Activated T-helper 9 cell treated with anti-CD3 and anti-CD28 coated beads, Interleukin-2, amount 50 U/mL, for 16 hours (primary cell): ENCODE measurements at regions not wholly inside any gene's neighbourhood (a gene's known extent, or its start where the extent isn't known, plus 50 kb on each side); places are given as distances from the start of the nearest gene placed in this dataset.
"Not testable (repeated sequence)": the region's sequence is repeated elsewhere in the genome, so short reads cannot be mapped to it uniquely, and the experiment has no call there.

ENCODE experiments used
- DNase-seq: peaks from one replicate; pipeline ENCODE4 v3.0.0-alpha.2; 2020; ENCODE audit warnings: low read depth

DNA sequence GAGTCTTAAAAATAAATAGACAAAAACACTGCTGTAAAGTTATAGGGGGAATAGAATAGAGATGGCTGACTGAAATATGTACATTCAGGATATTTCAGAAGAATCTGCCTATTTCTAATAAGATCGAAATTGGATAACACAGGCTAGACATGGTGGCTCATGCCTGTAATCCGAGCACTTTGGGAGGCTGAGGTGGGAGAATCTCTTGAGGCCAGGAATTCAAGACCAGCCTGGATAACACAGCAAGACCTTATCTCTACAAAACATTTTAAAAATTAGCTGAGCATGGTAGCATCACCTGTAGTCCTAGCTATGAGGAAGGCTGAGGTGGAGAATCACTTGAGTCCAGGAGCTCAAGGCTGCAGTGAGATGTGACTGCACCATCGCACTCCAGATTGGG, 146.6 kb upstream of the CCDC150 start:
- no peak for DNase-seq

DNA sequence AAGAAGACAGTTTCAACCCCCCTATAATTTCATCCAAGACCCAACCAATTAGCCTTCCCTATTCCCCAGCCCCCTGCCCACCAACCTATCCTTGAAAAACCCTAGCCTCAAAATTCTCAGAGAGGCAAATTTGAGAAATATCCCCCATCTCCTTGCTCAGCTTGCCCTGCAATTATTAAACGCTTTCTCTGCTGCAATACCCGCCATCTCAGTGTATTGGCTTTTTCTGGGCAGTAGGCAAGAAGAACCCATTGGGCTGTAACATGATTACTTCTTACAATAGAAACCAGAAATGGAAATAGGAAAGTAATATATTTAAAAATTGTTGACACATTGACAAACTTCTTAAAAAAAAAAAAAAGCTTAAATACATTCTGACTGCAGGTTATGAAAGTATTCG, 140.6 kb upstream of the CCDC150 start:
- no peak for DNase-seq

DNA sequence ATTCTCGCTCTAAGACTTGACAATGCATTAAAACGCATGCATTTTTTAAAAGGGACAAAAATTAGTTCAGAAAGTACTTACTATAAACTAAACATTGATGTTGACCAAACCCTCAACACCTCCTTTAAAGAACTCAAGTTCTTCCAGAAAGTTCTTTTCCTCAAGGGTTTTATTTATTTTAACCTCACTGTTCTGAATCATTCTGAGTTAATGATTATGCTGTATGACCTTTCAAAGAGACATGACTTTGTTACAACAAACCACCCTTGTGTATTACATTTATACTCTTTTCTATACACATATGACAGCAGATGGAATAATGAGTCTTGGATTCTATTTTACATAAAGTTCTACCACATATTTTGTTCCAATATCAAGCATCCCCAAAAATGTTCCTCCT, 139.8 kb upstream of the CCDC150 start:
- DNase-seq: no peak

DNA sequence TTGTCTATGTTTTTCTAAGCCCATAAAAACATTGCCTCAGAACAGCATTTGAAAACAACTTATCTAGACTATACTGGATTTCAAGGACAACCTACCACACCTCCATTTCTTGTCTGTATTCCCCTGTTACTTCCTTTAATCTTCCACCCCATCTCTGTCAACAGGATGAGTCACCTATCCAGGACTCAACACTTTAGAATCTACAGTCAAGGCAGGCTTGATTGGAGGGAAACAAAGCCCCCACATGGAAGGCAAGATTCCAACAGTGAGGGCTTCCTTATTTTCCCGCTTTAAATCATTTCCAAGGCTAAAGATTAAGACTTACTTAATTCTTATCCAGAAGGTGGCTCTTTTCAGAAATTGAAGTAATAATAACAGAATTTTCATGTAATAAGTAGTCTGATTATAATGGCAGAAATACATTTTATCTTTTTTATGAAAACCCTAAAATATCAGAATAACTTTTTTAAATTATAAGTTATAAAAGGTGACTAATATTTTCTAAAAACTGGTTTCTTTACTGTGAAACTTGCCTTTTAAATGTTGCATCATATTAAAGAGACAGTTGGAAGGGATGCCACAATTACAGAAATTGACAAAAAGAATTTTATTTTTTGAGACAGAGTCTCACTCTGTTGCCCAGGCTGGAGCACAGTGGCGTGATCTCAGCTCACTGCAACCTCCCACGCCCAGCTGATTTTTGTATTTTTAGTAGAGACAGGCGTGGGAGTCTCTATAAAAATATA, 138.7 kb upstream of the CCDC150 start:
- DNase-seq: no peak

DNA sequence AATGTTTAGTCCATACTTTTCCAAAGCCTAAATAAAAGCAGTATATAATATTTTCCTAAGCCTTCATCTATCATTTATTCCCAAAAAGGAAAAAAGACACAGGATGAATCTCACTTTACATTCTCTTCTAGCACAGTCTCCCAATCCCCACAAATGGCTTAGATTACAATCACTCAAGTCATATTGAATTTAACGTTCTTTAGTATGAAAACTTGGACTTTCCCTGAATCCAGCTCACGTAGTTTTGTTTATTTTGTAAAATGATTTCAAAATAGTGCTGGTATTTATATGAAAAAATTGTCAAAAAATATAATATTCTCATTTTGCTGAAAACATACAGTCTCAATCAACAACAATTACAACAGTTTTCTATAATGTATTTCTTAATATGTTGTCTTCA, 137.7 kb upstream of the CCDC150 start:
- no peak for DNase-seq

DNA sequence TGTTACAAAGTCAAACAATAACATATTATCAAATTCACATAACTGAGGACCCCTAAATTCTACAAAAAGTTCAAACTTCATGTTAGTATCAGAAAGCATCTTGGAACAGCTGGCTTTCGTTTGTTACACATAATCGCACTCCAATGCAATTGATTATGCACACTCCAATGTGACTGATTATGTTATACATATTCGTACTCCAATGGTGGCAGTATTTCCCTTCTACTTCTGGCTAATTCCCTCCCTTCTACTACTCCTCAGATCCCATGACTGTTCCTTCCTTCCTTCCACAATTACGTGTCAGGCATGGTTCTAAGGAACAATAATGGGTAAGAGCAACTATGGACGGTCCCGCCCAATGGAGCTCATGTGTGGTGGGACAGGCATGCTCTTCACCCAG, 137.1 kb upstream of the CCDC150 start:
- no peak for DNase-seq

DNA sequence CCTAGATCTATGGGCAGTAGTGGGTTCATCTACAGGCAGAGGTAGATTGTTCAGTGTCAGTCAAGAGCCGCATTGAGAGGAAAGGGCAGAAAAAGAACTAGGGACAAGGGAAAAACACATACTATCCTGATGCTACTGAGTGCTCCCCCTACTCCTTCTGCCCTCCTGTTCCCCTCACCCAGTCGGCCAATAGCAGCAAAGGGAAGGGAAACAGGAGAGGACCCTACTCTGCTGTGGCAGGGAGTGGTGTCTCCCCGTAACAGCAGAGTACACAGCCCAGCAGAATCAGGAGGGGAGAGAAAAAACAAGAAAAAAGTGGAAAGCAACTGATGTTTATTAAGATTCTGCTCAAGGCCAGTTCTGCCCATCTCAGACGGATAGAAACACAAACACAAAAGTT, 136.1 kb upstream of the CCDC150 start:
- no peak for DNase-seq

DNA sequence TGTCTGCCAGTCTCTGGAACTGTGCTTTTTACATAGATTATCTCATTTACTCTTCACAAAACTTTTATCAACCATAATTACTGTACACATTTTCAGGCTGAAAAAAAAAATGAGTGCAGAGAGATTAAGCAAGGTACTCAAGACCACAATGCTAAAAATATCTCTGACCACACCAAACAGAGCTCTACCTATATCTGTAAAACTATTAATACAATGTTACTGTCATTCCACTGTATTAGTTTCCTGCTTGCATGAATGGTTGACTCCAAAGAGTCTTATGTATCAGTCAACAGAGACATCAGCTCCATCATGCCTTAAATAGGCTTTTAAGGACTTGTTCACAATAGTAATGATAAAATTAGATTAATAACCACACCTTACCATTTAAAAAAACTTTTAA, 134.7 kb upstream of the CCDC150 start:
- DNase-seq: no peak

DNA sequence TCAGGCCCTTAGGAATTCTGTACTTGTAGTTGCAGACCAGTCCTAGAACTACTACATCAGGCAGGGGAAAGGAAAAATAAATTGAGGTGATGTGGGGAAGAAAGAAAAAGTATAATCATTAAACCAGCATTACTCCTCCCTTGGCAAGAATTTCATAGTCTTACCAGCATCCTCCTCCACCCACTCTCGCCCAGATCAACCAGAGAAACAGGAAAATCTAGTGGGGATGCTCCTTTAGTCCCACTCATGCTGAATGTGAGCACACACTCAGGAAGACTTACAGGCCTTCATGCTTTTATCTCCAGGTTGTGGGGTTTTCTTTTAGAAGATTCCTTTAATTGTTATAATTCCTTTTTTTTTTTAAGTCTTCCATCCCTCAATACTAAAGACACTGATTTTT, 129.3 kb upstream of the CCDC150 start:
- DNase-seq: no peak

DNA sequence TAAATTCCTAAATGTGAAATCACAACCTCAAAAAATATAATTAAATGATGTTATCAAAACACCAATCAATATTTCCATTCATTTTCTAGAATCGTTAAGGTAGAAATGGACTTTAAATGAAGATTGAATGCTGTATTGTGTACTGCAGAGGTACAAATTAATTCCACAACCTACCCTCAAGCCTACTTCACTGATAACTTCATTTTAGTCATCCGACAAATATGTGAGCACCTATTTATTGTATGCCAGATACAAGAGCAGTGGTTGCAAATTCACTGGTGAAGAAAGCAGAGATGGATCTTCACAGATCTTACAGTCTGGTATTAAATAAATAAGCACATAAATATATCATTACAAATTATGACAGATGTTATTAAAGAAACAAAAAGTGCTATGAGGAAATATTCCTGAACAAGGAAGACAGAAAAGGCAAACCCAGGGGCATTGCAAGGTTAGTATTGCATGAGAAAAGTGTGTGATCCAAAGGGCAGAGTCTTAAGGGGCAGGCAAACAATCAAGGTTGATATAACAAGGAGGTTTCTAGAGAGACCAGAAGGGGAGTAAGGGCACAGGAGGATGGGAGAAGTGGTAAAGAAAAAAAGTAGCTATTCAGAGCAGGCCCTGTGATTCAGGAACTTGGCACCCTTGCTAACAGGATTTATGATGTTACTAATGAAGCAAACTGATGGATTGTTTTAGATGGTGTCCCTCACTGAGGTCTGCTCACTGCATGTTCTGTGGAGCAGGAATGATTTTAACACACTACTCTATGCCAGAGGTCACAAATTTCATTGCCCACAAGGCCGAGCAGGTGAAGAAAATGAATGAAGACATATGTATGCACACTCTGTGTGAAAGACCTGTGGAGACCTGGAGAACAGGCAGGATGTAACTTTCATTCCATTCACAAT, 128.0 kb upstream of the CCDC150 start:
- DNase-seq: no peak

DNA sequence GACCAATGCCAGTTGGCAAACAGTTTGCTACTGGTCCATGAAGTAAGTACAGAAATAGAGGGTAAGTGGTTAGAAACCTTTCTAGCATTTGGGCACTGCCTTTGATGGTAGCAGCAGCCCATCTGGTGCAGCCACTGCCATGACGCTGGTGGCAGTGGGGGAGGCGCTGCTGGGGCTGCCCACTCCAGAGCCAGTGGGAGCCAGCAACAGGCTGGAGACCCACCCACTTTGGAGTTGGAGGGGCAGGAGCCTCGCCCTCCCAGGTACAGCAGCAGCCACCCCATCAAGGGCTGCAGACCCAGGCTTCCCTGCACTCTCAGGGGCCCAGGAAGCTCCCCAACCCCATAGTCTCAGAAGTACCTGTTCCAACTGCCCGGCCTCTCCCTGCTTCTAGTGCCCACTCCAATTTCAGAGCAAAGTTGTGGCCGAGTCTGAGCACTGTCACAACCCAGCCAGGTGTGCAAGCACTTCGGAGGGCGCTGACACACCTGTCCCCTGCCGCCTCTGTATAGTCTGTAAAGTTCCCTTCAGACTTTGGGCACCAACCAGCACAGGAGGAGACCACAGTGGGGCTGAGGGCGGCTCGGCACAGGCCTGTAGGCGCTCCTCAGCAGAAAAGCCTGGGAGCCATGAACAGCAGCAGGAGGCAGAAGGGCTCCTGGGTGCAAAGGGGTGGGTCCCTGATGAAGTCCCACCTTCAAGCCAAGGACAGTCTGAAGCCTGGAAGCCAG, 125.6 kb upstream of the CCDC150 start:
- no peak for DNase-seq

DNA sequence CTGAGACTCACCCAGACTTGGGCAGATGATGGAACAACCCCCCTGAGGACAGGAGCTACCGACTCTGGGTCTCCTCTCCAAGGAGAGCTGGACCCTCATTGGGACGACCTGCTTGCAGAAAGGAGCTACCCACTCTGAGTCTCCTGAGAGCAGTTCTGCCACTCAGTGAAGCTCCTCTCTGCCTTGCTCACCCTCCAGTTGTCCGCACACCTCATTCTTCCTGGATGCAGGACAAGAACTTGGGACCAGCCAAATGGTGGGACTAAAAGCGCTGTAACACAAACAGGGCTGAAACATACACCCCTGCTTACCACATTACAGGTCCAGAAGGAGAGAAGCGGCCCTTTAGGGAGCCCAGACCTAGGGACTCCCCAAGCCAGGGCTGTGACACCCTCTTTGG, 124.9 kb upstream of the CCDC150 start:
- no peak for DNase-seq

DNA sequence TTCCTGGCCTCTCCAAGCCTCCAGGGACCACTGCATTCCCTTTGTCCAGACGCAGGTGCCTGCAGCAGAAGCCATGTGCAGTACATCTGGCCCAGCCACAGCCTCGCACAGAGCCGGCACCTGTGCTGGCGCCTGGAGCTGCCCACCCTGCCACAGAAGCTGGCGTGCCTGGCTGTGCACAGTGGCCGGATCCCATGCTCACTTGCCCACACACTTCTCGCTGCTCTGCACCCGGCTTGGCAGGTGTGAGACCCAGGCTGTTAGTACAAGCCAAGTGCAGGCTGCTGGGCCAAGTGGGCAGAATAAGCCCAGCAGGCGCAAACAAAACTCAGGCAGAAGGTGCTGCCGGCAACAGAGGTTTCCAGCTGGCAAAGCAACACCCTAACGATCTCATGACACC, 124.5 kb upstream of the CCDC150 start:
- no peak for DNase-seq

DNA sequence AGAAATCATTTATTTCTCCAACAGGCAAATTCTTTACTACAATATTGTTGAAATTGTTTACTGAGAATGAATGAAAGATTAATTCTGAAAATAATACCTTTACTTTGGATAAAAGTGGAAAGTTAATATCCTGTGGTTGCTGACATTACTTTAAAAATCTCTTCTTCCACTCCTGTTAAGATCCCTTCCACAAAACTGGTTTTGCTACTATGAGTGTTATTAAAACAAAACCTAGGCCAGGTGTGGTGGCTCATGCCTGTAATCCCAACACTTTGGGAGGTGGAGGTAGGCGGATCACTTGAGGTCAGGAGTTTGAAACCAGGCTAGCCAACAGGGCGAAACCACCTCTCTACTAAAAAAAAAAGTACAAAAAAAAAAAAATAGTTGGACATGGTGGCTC, 123.9 kb upstream of the CCDC150 start:
- DNase-seq: no peak

DNA sequence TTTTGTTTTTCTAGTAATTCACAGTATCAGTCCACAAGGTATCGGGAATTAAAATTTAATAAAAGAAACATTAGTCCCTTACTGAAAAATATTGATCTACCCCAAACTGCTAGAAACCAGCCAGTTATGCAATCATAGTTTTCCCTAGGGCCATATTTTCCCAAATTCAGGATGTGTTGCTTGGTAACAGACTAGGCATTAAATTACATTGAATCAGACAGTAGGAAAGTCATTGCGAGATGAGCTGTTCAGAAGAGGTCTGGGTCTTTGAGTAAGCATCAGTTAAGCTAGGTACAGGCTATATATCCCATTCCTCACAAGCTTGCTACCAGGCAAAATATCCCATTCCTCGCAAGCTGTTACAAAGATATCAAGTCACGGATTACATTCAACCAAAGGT, 123.0 kb upstream of the CCDC150 start:
- no peak for DNase-seq

DNA sequence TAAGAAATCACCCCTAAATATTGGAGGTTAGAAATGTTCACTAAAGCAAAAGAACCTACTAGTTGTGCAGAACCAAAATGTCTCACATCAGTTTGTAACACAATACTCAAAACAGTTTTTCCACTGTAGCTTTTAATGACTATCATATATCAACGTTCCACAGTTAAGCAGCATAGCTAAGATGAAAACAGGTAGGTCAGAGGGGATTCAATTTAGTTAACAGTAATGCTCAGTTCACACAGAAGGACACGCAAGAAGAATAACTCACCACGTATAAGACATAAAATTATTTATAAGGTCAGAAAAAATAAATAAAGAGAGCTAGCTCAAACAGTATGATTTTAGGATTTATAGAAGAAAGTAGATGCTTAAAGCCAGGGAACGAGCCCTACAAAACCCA, 118.9 kb upstream of the CCDC150 start:
- no peak for DNase-seq

DNA sequence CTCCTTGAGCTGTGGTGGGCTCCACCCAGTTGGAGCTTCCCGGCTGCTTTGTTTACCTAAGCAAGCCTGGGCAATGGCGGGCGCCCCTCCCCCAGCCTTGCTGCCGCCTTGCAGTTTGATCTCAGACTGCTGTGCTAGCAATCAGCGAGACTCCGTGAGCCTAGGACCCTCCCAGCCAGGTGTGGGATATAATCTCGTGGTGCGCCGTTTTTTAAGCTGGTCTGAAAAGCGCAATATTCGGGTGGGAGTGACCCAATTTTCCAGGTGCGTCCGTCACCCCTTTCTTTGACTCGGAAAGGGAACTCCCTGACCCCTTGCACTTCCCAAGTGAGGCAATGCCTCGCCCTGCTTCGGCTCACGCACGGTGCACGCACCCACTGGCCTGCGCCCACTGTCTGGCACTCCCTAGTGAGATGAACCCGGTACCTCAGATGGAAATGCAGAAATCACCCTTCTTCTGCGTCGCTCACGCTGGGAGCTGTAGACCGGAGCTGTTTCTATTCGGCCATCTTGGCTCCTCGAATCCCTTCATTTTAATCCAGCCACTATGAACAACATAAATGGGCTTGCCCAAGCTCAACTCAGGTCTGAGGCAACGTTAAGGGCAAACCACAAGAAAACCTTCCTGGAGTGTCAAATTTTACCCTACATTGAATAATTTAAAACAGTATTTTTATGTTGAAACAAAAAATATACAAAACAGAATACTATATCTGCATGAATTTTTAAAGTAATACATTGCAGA, 112.4 kb upstream of the CCDC150 start:
- not testable (repeated sequence) for DNase-seq

DNA sequence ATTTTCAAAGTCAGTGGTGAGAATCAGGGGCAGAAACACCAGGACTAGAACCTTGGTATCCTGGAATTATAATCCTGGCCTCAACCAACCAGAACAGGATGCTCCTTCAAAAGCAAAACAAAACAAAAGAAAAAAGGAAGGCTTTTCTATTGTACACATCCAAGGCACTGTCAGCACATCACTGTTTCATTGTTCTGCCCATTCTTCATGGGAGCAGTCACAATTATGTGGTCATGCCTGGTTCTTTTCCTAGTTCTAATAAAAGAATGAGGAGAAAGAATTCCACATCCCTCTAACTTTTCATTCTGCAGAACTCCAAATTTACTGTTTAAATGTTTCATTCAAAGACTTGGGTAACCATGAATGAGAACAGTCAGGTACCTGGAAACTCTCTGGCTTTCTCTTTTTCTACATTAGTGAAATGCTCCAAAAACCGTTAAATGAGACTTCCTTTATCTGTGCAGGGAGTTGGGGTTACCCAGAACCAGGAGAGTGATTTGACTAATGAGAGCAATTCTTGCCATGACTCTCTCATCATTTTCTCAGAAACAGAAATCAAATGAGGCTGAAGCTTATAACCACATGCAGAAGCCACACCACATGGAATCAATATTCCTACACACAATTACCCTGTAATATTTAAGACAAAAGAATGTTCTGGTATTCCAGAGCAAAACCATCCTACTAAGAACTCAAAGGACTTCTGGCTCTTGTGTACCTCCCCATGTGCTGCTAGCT, 110.9 kb upstream of the CCDC150 start:
- no peak for DNase-seq

DNA sequence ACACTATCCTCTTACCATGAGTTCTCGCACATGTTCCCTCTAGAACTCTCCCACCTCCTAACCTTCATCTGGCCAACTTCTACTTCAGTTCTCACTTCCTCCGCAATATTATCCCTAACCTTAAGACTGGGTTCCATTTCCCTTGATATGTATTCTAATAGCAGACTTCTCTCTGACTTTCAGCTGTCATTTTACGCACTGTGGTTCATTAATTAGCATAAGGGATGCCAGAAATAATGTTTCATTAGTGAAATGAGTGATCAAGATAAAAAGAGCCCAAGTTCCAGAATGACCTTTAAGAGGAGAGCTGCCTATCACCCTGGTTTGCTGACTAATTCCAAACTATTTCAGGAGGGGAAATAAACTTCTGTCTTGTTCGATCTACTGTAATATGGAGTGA, 108.6 kb upstream of the CCDC150 start:
- no peak for DNase-seq

DNA sequence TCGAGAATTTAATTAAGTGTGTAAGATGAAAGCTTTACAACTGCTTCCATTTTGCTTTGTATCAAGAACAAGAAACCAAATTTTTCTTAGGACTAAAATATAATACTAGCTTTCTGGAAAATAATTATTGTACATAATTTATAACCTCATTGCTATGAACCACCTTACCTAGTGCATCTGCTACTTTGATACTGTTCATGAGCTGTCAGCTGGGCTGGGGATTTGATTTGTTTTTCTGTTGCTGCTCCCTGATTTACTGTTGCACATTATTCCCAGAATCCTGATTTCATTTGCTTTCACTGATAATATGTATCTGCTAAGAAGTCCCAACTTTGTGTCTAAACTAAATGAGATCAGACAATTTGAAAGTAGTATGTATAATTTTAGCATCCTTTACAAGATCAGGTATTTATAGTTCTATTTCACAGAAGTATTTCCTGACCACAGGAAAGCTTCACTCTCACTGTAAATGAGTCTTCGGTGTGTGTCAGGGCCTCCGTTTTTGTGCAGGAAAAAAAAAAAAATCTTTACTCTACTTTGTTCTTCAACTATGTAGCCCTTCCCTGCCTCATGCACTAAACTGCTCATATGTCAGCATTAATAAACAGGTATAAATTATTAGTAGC, 105.6 kb upstream of the CCDC150 start:
- DNase-seq: no peak

DNA sequence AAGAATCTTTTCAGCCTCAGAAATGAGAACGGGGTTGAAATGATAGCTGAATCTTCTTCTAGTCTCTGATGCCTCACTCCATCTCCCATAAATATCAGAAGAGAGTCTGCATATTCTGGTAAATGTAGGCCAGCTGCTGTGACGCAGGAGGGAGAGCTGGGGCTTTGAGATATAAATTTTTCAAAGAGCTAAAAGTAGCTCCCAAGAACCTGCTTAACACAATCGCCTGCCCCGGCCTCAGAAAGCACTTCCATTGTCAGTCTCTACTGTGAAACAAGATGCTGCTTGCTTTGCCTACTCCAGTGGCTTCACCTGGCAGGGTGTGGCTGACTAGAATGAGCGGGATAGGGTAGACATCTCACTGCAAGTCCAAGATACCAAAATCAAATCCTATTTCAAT, 105.0 kb upstream of the CCDC150 start:
- no peak for DNase-seq
